ENCODE measurements at regions not wholly inside any gene's neighbourhood (a gene's known extent, or its start where the extent isn't known, plus 50 kb on each side); places are given as distances from the start of the nearest gene placed in this dataset.

- no peak for TF ChIP-seq POLR2A (IDR thresholded peaks at IDR 0.05)
- TF ChIP-seq, protein P1, sequence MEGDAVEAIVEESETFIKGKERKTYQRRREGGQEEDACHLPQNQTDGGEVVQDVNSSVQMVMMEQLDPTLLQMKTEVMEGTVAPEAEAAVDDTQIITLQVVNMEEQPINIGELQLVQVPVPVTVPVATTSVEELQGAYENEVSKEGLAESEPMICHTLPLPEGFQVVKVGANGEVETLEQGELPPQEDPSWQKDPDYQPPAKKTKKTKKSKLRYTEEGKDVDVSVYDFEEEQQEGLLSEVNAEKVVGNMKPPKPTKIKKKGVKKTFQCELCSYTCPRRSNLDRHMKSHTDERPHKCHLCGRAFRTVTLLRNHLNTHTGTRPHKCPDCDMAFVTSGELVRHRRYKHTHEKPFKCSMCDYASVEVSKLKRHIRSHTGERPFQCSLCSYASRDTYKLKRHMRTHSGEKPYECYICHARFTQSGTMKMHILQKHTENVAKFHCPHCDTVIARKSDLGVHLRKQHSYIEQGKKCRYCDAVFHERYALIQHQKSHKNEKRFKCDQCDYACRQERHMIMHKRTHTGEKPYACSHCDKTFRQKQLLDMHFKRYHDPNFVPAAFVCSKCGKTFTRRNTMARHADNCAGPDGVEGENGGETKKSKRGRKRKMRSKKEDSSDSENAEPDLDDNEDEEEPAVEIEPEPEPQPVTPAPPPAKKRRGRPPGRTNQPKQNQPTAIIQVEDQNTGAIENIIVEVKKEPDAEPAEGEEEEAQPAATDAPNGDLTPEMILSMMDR (IDR thresholded peaks at IDR 0.05) = no peak
- H3K4me1 ChIP-seq (replicated peaks in 1 of 2) = no peaks in the 10 kb centered on the region
- no peak for DNase-seq
- no peak overlapping the region for H3K4me3 ChIP-seq
- H3K27me3 ChIP-seq = no peaks in the 10 kb centered on the region
- H3K9me3 ChIP-seq (replicated peaks in 1 of 3) = no peaks in the 10 kb centered on the region
- no peak overlapping the region for H3K27ac ChIP-seq
- WGBS, 4 donors = 84 to 91% (median 89%) methylated on average over 3 of the region's 3 CpGs
- intact Hi-C loops (cut with DNase I) = no loop called here
- H3K36me3 ChIP-seq (replicated peaks in 1 of 2) = no peaks in the 10 kb centered on the region
Measured at GRCh38 chr4:17091104-17091503, 192.7 kb upstream of the LDB2 start.

DNA sequence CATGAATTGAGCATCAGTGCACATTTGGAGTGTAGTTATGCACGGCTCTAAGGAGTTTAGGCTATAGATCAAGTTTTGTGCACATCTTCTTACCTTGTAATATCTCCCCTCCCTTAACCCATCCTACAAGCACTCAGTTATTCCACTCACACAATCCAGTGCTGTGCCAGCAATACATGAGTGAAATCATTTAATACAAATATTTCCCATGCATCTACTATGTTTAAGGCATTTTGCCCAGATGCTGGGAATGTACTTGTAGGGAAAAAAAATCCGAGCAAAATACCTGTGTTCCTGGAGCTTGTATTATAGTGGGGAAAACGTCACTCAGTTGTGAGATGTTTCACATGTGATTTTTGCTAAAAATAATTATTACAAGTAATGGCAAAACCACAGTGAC, 191.6 kb upstream of the LDB2 start:
- TF ChIP-seq, protein P1 (IDR thresholded peaks at IDR 0.05) = no peak
- TF ChIP-seq POLR2A (IDR thresholded peaks at IDR 0.05) = no peak
- H3K4me3 ChIP-seq = no peak overlapping the region
- DNase-seq = no peak
- no peak overlapping the region for H3K27ac ChIP-seq
- WGBS, 4 donors = 79 to 81% (median 80%) methylated on average over 3 of the region's 3 CpGs
- H3K9me3 ChIP-seq (replicated peaks in 1 of 3) = no peaks in the 10 kb centered on the region
- no peaks in the 10 kb centered on the region for H3K27me3 ChIP-seq
- no peaks in the 10 kb centered on the region for H3K36me3 ChIP-seq (replicated peaks in 1 of 2)
- intact Hi-C loops (cut with DNase I) = no loop called here
- H3K4me1 ChIP-seq (replicated peaks in 1 of 2) = no peaks in the 10 kb centered on the region

DNA sequence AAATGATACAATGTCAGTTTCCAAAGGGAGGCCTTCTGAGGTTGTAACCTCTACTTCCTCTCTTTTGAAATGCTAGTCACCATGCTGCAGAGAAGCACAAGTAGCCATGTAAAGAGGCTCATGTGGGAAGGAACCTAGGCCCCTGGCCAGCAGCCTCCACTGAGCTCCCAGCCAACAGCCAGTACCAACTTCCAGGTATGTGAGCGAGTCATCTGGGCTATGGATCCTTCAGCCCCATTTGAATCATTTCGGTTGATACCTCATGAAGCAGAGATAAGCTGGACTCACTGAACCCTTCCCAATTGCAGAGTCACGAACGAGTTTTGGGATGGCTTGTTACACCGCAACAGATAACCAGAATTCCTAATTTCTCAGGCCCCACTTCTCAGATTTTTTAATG, 187.0 kb upstream of the LDB2 start:
- intact Hi-C loops (cut with DNase I) = no loop called here
- TF ChIP-seq POLR2A (IDR thresholded peaks at IDR 0.05) = no peak
- TF ChIP-seq, protein P1 (IDR thresholded peaks at IDR 0.05) = no peak
- no peaks in the 10 kb centered on the region for H3K9me3 ChIP-seq (replicated peaks in 1 of 3)
- no peak for DNase-seq
- H3K27ac ChIP-seq = no peak overlapping the region
- H3K4me1 ChIP-seq (replicated peaks in 1 of 2) = no peaks in the 10 kb centered on the region
- H3K27me3 ChIP-seq = no peaks in the 10 kb centered on the region
- WGBS, 4 donors = 94 to 100% (median 95%) methylated on average over 5 of the region's 5 CpGs
- no peak overlapping the region for H3K4me3 ChIP-seq
- no peaks in the 10 kb centered on the region for H3K36me3 ChIP-seq (replicated peaks in 1 of 2)

DNA sequence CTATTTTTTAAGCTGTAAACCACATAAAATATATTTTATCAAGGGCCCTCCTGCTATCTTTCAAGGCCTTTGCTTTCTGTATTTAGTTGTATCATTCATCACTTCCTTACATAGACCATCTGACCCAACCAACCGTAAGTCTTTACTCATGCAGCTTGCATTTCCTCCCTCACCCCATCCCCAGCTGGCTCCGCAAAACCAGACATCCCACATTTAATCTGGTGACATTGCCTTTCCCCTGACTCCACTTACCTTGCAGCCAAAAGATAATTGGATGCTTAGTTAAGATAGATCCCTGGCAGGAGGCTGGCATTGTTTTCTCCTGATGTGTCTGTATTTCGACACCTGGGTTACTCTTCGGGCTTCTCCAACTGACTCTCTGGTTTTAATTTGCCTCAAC, 183.7 kb upstream of the LDB2 start:
- Histone ChIP-seq H3K27me3 (no peaks in the 10 kb centered on the region), H3K4me1 (replicated peaks in 1 of 2) (no peaks in the 10 kb centered on the region), H3K27ac (no peak overlapping the region), H3K36me3 (replicated peaks in 1 of 2) (no peaks in the 10 kb centered on the region), H3K9me3 (replicated peaks in 1 of 3) (no peaks in the 10 kb centered on the region), H3K4me3 (no peak overlapping the region)
- 78 to 89% (median 82%) methylated on average over 4 of the region's 4 CpGs for WGBS, 4 donors
- DNase-seq = no peak
- TF ChIP-seq POLR2A (IDR thresholded peaks at IDR 0.05) = no peak
- TF ChIP-seq, protein P1 (IDR thresholded peaks at IDR 0.05) = no peak
- intact Hi-C loops (cut with DNase I) = no loop called here
